Gastroesophageal sphincter (tissue), 3 donors: ENCODE measurements at regions not wholly inside any gene's neighbourhood (a gene's known extent, or its start where the extent isn't known, plus 50 kb on each side); places are given as distances from the start of the nearest gene placed in this dataset.

Experiments used
- POLR2A ChIP-seq, 2 donors: fragments of 450-650 bp; IDR thresholded peaks; one replicate each; pipeline ENCODE4 v1.6.1; 2017; ENCODE audit warnings: antibody characterized with exemption in 2 of 2, mild to moderate bottlenecking in 2 of 2, moderate library complexity in 1 of 2
- POLR2AphosphoS5 ChIP-seq: sonication (generic); formaldehyde crosslinking; IDR thresholded peaks from one replicate; pipeline ENCODE4 v1.6.1; 2017; ENCODE audit warnings: antibody characterized with exemption
- TF ChIP-seq, protein P1 (sequence below), 4 experiments: fragments of 200-600 bp in 2 of 4; fragments of 450-650 bp in 2 of 4; sonication (generic) in 1 of 4; IDR thresholded peaks; one replicate each; pipeline ENCODE4 v1.5.1; 2017 to 2019; ENCODE audit warnings: antibody characterized with exemption in 4 of 4, mild to moderate bottlenecking in 2 of 4, moderate library complexity in 2 of 4

DNA sequence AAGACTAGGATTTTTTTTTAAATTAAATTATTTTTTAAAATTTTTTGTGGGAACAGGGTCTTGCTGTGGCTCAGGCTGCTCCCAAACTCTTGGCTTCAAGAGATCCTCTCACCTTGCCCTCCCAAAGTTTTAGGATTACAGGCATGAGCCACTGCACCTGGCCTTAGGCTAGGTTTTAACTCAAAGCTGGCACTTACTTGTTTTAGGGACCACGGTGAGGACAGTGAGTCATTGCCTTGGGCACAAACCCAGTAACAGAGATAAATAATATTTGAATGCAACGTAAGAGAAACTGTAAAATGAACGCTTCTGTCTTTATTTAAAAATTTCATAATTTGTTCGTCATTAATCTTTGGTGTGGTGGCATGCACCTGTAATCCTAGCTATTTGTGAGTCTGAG is 96.6 kb downstream of the GATA3 start:
- TF ChIP-seq POLR2A (IDR thresholded peaks at IDR 0.05) (no peak), POLR2AphosphoS5 (no peak)
- TF ChIP-seq, protein P1, sequence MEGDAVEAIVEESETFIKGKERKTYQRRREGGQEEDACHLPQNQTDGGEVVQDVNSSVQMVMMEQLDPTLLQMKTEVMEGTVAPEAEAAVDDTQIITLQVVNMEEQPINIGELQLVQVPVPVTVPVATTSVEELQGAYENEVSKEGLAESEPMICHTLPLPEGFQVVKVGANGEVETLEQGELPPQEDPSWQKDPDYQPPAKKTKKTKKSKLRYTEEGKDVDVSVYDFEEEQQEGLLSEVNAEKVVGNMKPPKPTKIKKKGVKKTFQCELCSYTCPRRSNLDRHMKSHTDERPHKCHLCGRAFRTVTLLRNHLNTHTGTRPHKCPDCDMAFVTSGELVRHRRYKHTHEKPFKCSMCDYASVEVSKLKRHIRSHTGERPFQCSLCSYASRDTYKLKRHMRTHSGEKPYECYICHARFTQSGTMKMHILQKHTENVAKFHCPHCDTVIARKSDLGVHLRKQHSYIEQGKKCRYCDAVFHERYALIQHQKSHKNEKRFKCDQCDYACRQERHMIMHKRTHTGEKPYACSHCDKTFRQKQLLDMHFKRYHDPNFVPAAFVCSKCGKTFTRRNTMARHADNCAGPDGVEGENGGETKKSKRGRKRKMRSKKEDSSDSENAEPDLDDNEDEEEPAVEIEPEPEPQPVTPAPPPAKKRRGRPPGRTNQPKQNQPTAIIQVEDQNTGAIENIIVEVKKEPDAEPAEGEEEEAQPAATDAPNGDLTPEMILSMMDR (IDR thresholded peaks at IDR 0.05): no peak
